SU-DHL-6 (cell line): ENCODE measurements at regions not wholly inside any gene's neighbourhood (a gene's known extent, or its start where the extent isn't known, plus 50 kb on each side); places are given as distances from the start of the nearest gene placed in this dataset.

Experiments used
- H2AFZ ChIP-seq: fragments of 200-600 bp; sonication (generic); 2 replicates; pipeline ENCODE4 v1.6.1; 2014; ENCODE audit warnings: low read depth, mild to moderate bottlenecking, moderate library complexity, mixed read lengths, antibody characterized with exemption, low read length; ENCODE audit not compliant: severe bottlenecking
- H3F3A ChIP-seq: fragments of 200-600 bp; shearing (Covaris generic); 2 replicates; pipeline ENCODE4 v1.6.0; 2016; ENCODE audit warnings: antibody characterized with exemption, mild to moderate bottlenecking; ENCODE audit not compliant: insufficient read depth
- H3K27ac ChIP-seq: fragments of 200-600 bp; sonication (generic); 2 replicates; pipeline ENCODE4 v1.5.1; 2016; ENCODE audit warnings: low read depth, mild to moderate bottlenecking, low read length, moderate library complexity, mixed read lengths
- H3K27me3 ChIP-seq: fragments of 200-600 bp; sonication (generic), shearing (Covaris generic); 2 replicates; pipeline ENCODE4 v1.6.0; 2014; ENCODE audit warnings: mild to moderate bottlenecking, low read length
- H3K36me3 ChIP-seq: fragments of 200-600 bp; sonication (generic); 2 replicates; pipeline ENCODE4 v1.6.1; 2014; ENCODE audit warnings: mild to moderate bottlenecking, low read length, mixed read lengths
- H3K4me2 ChIP-seq: fragments of 300-600, 200-600 bp; shearing (Covaris generic), sonication (generic); 2 replicates; pipeline ENCODE4 v1.6.0; 2014; ENCODE audit warnings: low read length, low read depth, mild to moderate bottlenecking; ENCODE audit not compliant: poor library complexity, severe bottlenecking
- H3K4me3 ChIP-seq: fragments of 200-600 bp; sonication (generic); 2 replicates; pipeline ENCODE4 v1.5.1; 2014; ENCODE audit warnings: antibody characterized with exemption, low read length, mild to moderate bottlenecking, mixed read lengths; ENCODE audit not compliant: insufficient read depth, poor library complexity, severe bottlenecking
- H3K79me2 ChIP-seq: fragments of 200-600 bp; sonication (generic); 2 replicates; pipeline ENCODE4 v1.6.1; 2014; ENCODE audit warnings: mild to moderate bottlenecking, low read length, moderate library complexity; ENCODE audit not compliant: insufficient read depth
- H3K9ac ChIP-seq: fragments of 200-600 bp; sonication (generic); 2 replicates; pipeline ENCODE4 v1.7.0; 2014; ENCODE audit warnings: mild to moderate bottlenecking, low read length
- H3K9me2 ChIP-seq: fragments of 200-600 bp; sonication (generic); replicated peaks from 2 replicates; pipeline ENCODE4 v1.6.1; 2014; ENCODE audit warnings: low read length; ENCODE audit not compliant: insufficient read depth
- H3K9me3 ChIP-seq: fragments of 200-600 bp; sonication (generic); 2 replicates; pipeline ENCODE4 v1.6.1; 2014; ENCODE audit warnings: low read length, mixed read lengths; ENCODE audit not compliant: insufficient read depth
- H4K20me1 ChIP-seq: fragments of 200-600 bp; sonication (generic); 2 replicates; pipeline ENCODE4 v1.6.1; 2014; ENCODE audit warnings: low read depth, mild to moderate bottlenecking, antibody characterized with exemption, low read length, moderate library complexity, mixed read lengths
- CTCF ChIP-seq: fragments of 200-600 bp; sonication (generic); IDR thresholded peaks from one replicate; pipeline ENCODE4 v1.5.1; 2017; ENCODE audit warnings: antibody characterized with exemption, mild to moderate bottlenecking, low read length, moderate library complexity; ENCODE audit not compliant: insufficient read depth, poor library complexity, severe bottlenecking
- EZH2phosphoT487 ChIP-seq: fragments of 200-600 bp; sonication (generic), shearing (Covaris generic); conservative IDR thresholded peaks from 2 replicates; pipeline ENCODE4 v1.6.1; 2018; ENCODE audit warnings: mild to moderate bottlenecking, antibody characterized with exemption, low read length, moderate library complexity, mixed read lengths

GRCh38 chr4:53649357-53649756, 58.1 kb upstream of the LNX1 start:
- TF ChIP-seq CTCF (no peak), EZH2phosphoT487 (no peak)
- H3K27ac ChIP-seq, result no peak overlapping the region
- H3K79me2 ChIP-seq, result no peaks in the 10 kb centered on the region
- H4K20me1 ChIP-seq, result no peaks in the 10 kb centered on the region
- no peak overlapping the region for H2AFZ ChIP-seq
- no peaks in the 10 kb centered on the region for H3K27me3 ChIP-seq
- no peaks in the 10 kb centered on the region for H3K36me3 ChIP-seq
- H3K4me2 ChIP-seq, result no peak overlapping the region
- no peak overlapping the region for H3K9ac ChIP-seq
- H3F3A ChIP-seq, result no peaks in the 10 kb centered on the region
- H3K4me3 ChIP-seq, result no peak overlapping the region
- no peaks in the 10 kb centered on the region for H3K9me3 ChIP-seq
- H3K9me2 ChIP-seq, result no peaks in the 10 kb centered on the region

GRCh38 chr4:53647547-53647946, 56.3 kb upstream of the LNX1 start:
- H3K4me2 ChIP-seq, result no peak overlapping the region
- no peaks in the 10 kb centered on the region for H4K20me1 ChIP-seq
- H3F3A ChIP-seq, result no peaks in the 10 kb centered on the region
- no peaks in the 10 kb centered on the region for H3K9me3 ChIP-seq
- H3K4me3 ChIP-seq, result no peak overlapping the region
- H3K9me2 ChIP-seq, result no peaks in the 10 kb centered on the region
- no peaks in the 10 kb centered on the region for H3K36me3 ChIP-seq
- H3K27me3 ChIP-seq, result no peaks in the 10 kb centered on the region
- no peak overlapping the region for H3K9ac ChIP-seq
- H2AFZ ChIP-seq, result no peak overlapping the region
- no peak for TF ChIP-seq EZH2phosphoT487
- TF ChIP-seq CTCF, result no peak
- H3K79me2 ChIP-seq, result no peaks in the 10 kb centered on the region
- no peak overlapping the region for H3K27ac ChIP-seq

- Histone ChIP-seq H3K4me3 (no peak overlapping the region), H4K20me1 (no peaks in the 10 kb centered on the region), H3K4me2 (no peak overlapping the region), H3F3A (no peaks in the 10 kb centered on the region), H3K79me2 (no peaks in the 10 kb centered on the region), H3K36me3 (no peaks in the 10 kb centered on the region), H3K27me3 (no peaks in the 10 kb centered on the region), H3K27ac (no peak overlapping the region), H3K9me3 (no peaks in the 10 kb centered on the region), H2AFZ (no peak overlapping the region), H3K9me2 (no peaks in the 10 kb centered on the region), H3K9ac (no peak overlapping the region)
- TF ChIP-seq EZH2phosphoT487, result no peak
- no peak for TF ChIP-seq CTCF
Observed at GRCh38 chr4:53646795-53647194, 55.5 kb upstream of the LNX1 start.

- H3K9ac ChIP-seq, result no peak overlapping the region
- H3K4me3 ChIP-seq, result no peak overlapping the region
- no peaks in the 10 kb centered on the region for H3K27me3 ChIP-seq
- H3F3A ChIP-seq, result no peaks in the 10 kb centered on the region
- no peaks in the 10 kb centered on the region for H3K9me2 ChIP-seq
- H2AFZ ChIP-seq, result no peak overlapping the region
- TF ChIP-seq CTCF, result no peak
- TF ChIP-seq EZH2phosphoT487, result no peak
- no peaks in the 10 kb centered on the region for H3K36me3 ChIP-seq
- H3K27ac ChIP-seq, result no peak overlapping the region
- H3K79me2 ChIP-seq, result no peaks in the 10 kb centered on the region
- no peak overlapping the region for H3K4me2 ChIP-seq
- no peaks in the 10 kb centered on the region for H3K9me3 ChIP-seq
- no peaks in the 10 kb centered on the region for H4K20me1 ChIP-seq
Observed at GRCh38 chr4:53645108-53645507, 53.8 kb upstream of the LNX1 start.
